ENCODE measurements at regions not wholly inside any gene's neighbourhood (a gene's known extent, or its start where the extent isn't known, plus 50 kb on each side); places are given as distances from the start of the nearest gene placed in this dataset.

- TF ChIP-seq CTCF (IDR thresholded peaks at IDR 0.05) (no peak), POLR2A (IDR thresholded peaks at IDR 0.05) (no peak)
Measured at GRCh38 chr1:115893545-115893944, 52.6 kb upstream of the NHLH2 start.
